Left ventricle myocardium inferior (tissue), 1 donor: ENCODE measurements at regions not wholly inside any gene's neighbourhood (a gene's known extent, or its start where the extent isn't known, plus 50 kb on each side); places are given as distances from the start of the nearest gene placed in this dataset.

Source experiments
- DNase-seq: peaks from one replicate; pipeline ENCODE4 v3.0.0-alpha.2; 2020
- H3K27ac ChIP-seq: fragments of 200-600 bp; replicated peaks from 2 replicates; pipeline ENCODE4 v1.8.0; 2021
- H3K27me3 ChIP-seq: fragments of 200-600 bp; 2 replicates; pipeline ENCODE4 v1.8.0; 2021; ENCODE audit warnings: low read depth
- H3K36me3 ChIP-seq: fragments of 200-600 bp; 2 replicates; pipeline ENCODE4 v1.8.0; 2021
- H3K4me1 ChIP-seq: fragments of 200-600 bp; 2 replicates; pipeline ENCODE4 v1.8.0; 2021
- H3K4me3 ChIP-seq: fragments of 200-600 bp; 2 replicates; pipeline ENCODE4 v1.8.0; 2021; ENCODE audit warnings: mild to moderate bottlenecking, moderate library complexity
- H3K9me3 ChIP-seq: fragments of 200-600 bp; replicated peaks from 2 replicates; pipeline ENCODE4 v1.8.0; 2021
- intact Hi-C: fragments of 100-400 bp; cut with micrococcal nuclease; formaldehyde crosslinking; loops from one replicate; pipeline ENCODE4 v1.11.0; 2022
- TF ChIP-seq, protein P1 (sequence below): fragments of 200-600 bp; IDR thresholded peaks from 2 replicates; pipeline ENCODE4 v1.8.0; 2021; ENCODE audit warnings: antibody characterized with exemption, mild to moderate bottlenecking, borderline replicate concordance
- donor health status: DM: no; HTN: yes; CAD: no; lungs with severe emphysema.

DNA sequence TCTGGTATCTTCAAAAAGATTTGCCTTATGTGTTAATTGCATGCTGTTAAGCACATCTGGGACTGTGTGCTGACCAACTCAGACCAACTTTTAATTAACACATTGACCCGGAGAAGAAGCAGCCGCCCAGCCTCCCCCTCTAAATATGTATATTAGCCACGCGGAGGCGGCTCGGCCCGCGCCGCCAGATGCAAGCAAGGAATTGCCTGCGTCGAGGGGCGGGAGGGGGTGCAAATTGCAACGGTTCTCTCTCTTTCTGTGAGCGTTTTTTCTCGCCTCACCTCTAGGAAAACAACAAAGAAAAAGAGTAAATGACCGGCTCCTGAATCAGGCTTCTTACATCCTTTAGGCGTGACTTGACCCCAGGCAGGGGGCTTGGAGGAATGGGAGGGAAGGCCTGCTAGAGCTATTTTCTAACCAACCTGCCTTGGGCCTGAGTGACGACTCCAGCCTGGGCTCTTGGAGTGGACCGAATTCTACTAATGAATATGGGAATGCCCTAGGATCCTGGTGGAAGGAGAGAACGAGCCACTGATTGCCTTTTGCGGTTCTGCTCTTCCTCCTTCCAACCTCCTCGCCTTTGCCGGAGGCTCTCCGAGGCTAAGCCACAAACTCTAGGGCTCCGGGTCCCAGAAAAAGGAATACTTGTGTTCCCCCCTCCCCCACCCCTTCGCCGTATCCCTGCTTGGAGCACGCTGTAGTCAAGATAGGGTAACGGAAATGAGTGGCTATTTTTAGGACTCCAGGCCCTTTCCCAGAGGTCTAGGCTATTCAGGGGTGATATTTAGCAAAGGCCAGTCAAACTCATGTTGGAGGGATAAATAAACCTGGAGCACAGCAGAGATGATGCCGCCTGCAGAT, 417.0 kb upstream of the ESRRG start:
- H3K27ac ChIP-seq: peak overlapping the region; percentile 32
- no peaks in the 10 kb centered on the region for H3K36me3 ChIP-seq
- peaks cover 59% of the 10 kb centered on the region for H3K27me3 ChIP-seq
- TF ChIP-seq, protein P1, sequence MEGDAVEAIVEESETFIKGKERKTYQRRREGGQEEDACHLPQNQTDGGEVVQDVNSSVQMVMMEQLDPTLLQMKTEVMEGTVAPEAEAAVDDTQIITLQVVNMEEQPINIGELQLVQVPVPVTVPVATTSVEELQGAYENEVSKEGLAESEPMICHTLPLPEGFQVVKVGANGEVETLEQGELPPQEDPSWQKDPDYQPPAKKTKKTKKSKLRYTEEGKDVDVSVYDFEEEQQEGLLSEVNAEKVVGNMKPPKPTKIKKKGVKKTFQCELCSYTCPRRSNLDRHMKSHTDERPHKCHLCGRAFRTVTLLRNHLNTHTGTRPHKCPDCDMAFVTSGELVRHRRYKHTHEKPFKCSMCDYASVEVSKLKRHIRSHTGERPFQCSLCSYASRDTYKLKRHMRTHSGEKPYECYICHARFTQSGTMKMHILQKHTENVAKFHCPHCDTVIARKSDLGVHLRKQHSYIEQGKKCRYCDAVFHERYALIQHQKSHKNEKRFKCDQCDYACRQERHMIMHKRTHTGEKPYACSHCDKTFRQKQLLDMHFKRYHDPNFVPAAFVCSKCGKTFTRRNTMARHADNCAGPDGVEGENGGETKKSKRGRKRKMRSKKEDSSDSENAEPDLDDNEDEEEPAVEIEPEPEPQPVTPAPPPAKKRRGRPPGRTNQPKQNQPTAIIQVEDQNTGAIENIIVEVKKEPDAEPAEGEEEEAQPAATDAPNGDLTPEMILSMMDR: no peak
- peaks cover 9% of the 10 kb centered on the region for H3K9me3 ChIP-seq
- peaks cover 27% of the 10 kb centered on the region for H3K4me1 ChIP-seq
- H3K4me3 ChIP-seq: peak overlapping the region; percentile 56
- DNase-seq: no peak
- intact Hi-C loops: no loop called here

GRCh38 chr1:217139513-217139912, 416.3 kb upstream of the ESRRG start:
- peaks cover 1% of the 10 kb centered on the region for H3K9me3 ChIP-seq
- no peaks in the 10 kb centered on the region for H3K36me3 ChIP-seq
- H3K27me3 ChIP-seq: peaks cover 66% of the 10 kb centered on the region
- peak overlapping the region; percentile 32 for H3K27ac ChIP-seq
- peaks cover 33% of the 10 kb centered on the region for H3K4me1 ChIP-seq
- intact Hi-C loops: no loop called here
- TF ChIP-seq, protein P1: no peak
- no peak for DNase-seq
- peak overlapping the region; percentile 56 for H3K4me3 ChIP-seq

DNA sequence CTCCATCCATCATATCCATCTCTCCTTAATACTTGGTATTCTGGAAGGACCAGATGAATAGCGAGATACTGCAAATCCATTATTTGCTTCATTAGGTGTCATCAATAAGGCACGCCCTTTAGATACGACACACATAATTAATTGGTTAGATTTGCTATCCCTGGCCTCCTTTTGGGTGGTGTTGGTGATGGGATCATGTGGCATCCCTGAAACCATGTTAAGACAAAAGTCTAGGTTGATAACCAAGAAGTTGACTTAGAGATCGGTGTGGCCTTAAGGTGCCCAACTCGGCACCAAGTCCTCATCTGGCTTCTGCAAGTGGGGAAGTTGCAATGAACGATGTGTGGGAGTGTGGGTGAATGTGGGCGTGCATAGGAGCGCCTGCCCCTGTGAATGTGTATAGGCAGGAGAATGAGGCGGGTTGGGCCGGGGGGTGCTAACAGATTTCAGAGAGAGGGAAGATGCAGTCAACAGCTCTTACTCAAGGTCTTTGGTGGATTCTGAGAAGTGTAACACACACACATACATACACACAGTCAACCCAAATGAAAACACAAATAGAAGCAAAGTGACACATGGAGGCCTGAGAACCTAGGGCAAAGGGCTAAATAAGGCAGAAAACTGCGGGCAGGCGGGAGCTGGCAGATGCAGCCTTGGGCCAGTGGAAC, 415.7 kb upstream of the ESRRG start:
- intact Hi-C loops: no loop called here
- no peaks in the 10 kb centered on the region for H3K36me3 ChIP-seq
- H3K27me3 ChIP-seq: peaks cover 72% of the 10 kb centered on the region
- H3K4me1 ChIP-seq: peaks cover 36% of the 10 kb centered on the region
- DNase-seq: no peak
- H3K27ac ChIP-seq: no peak overlapping the region
- peak overlapping the region; percentile 56 for H3K4me3 ChIP-seq
- TF ChIP-seq, protein P1: no peak
- H3K9me3 ChIP-seq: no peaks in the 10 kb centered on the region

GRCh38 chr1:217138173-217138765, 415.0 kb upstream of the ESRRG start:
- Histone ChIP-seq H3K4me3 (no peak overlapping the region), H3K27me3 (peaks cover 77% of the 10 kb centered on the region), H3K27ac (no peak overlapping the region), H3K9me3 (no peaks in the 10 kb centered on the region), H3K36me3 (no peaks in the 10 kb centered on the region), H3K4me1 (peaks cover 36% of the 10 kb centered on the region)
- TF ChIP-seq, protein P1: no peak
- DNase-seq: no peak
- intact Hi-C loops: no loop called here

- no peaks in the 10 kb centered on the region for H3K36me3 ChIP-seq
- intact Hi-C loops: no loop called here
- H3K4me1 ChIP-seq: peaks cover 36% of the 10 kb centered on the region
- H3K27me3 ChIP-seq: peaks cover 84% of the 10 kb centered on the region
- DNase-seq: no peak
- peak overlapping the region; percentile 67 for H3K4me3 ChIP-seq
- H3K9me3 ChIP-seq: no peaks in the 10 kb centered on the region
- TF ChIP-seq, protein P1: no peak
- H3K27ac ChIP-seq: no peak overlapping the region
Observed at GRCh38 chr1:217137210-217137881, 414.1 kb upstream of the ESRRG start.
